IPS-18a (cell line): ENCODE measurements at regions not wholly inside any gene's neighbourhood (a gene's known extent, or its start where the extent isn't known, plus 50 kb on each side); places are given as distances from the start of the nearest gene placed in this dataset.
A peak's percentile ranks its signal among the peaks of the same experiment; 100 is the strongest.

Experiments
- H3K27ac ChIP-seq: one replicate; pipeline ENCODE4 v1.5.1; 2013; ENCODE audit warnings: low read length
- H3K27me3 ChIP-seq: one replicate; pipeline ENCODE4 v1.6.1; 2013; ENCODE audit warnings: mild to moderate bottlenecking, low read length; ENCODE audit not compliant: control insufficient read depth, insufficient read depth
- H3K36me3 ChIP-seq: one replicate; pipeline ENCODE4 v1.6.1; 2013; ENCODE audit warnings: low read depth, low read length; ENCODE audit not compliant: control insufficient read depth
- H3K4me1 ChIP-seq: one replicate; pipeline ENCODE4 v1.6.1; 2013; ENCODE audit warnings: low read depth, low read length; ENCODE audit not compliant: control insufficient read depth
- H3K4me3 ChIP-seq: one replicate; pipeline ENCODE4 v1.5.1; 2013; ENCODE audit warnings: low read length
- H3K9ac ChIP-seq: one replicate; pipeline ENCODE4 v1.6.1; 2013; ENCODE audit warnings: mild to moderate bottlenecking, low read length, moderate library complexity
- H3K9me3 ChIP-seq: one replicate; pipeline ENCODE4 v1.6.1; 2013; ENCODE audit warnings: low read depth, low read length; ENCODE audit not compliant: control insufficient read depth

DNA sequence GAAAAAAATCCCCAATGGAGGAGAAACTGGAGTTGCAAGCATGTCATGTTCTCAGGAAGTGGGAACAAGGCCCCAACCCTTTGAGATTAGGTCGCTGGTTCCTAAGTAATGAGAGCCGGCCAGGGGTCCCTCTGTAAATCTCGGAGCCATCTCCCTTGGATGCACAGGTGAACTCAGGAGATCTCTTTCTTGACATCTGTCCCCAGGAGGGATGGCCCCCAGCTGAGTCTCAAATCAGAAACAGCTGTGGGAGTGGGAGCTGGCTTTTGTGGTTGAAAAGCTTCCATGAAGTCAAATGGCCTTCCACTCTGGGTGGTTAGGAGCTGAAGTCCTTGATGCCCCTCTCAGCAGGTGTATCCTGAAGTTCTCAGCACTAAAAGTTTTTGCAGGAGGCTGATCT lies 257.1 kb downstream of the BMP7 start:
- peaks cover 11% of the 10 kb centered on the region for H3K4me1 ChIP-seq
- H3K27me3 ChIP-seq: peaks cover 18% of the 10 kb centered on the region
- H3K36me3 ChIP-seq: no peaks in the 10 kb centered on the region
- no peak overlapping the region for H3K9ac ChIP-seq
- no peak overlapping the region for H3K4me3 ChIP-seq
- H3K27ac ChIP-seq: no peak overlapping the region
- H3K9me3 ChIP-seq: no peaks in the 10 kb centered on the region

- no peak overlapping the region for H3K27ac ChIP-seq
- H3K9ac ChIP-seq: no peak overlapping the region
- H3K4me3 ChIP-seq: no peak overlapping the region
- peaks cover 11% of the 10 kb centered on the region for H3K4me1 ChIP-seq
- H3K27me3 ChIP-seq: peaks cover 22% of the 10 kb centered on the region
- no peaks in the 10 kb centered on the region for H3K36me3 ChIP-seq
- H3K9me3 ChIP-seq: no peaks in the 10 kb centered on the region
Observed at GRCh38 chr20:57009775-57010174, 256.7 kb downstream of the BMP7 start.

DNA sequence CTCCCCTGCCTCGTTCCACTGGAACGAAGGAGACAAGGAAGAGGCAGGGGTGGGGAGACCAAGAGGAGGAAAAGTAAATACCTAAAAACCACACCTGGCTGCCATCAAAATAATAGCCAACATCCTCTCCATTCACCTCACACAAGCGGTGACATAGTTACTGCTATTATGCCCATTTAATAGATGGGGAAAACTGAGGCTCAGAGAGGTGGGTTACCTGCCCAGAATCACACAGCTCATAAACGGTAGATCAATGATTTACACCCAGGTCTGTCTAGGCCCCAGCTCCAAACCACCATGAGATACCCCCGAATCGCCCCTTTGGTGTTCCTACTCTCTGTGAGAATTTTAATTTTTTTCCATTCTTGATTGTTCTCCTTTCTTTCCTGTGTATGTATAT lies 253.8 kb downstream of the BMP7 start:
- Histone ChIP-seq H3K27me3 (peaks cover 25% of the 10 kb centered on the region), H3K27ac (no peak overlapping the region), H3K4me1 (peaks cover 8% of the 10 kb centered on the region)

DNA sequence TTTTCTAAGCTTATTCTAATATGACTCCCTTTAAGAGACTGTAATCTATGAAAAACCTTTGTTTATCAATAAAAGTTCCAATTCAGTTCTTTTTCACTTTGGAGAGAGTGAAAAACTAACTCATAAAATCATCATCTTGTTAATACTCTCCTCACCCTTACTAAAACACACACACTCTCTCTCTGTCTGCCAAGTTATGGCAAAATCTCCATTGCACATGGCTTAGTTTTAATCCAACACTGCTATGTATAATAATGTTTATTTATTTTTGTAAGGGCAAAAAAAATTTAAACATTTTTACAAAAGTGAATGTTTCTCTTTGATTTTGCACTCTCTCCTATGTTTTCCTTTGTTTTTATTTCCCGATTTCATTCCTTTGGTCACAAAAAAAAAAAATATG lies 253.2 kb downstream of the BMP7 start:
- Histone ChIP-seq H3K27ac (no peak overlapping the region), H3K36me3 (no peaks in the 10 kb centered on the region), H3K4me3 (no peak overlapping the region), H3K9me3 (no peaks in the 10 kb centered on the region), H3K27me3 (peaks cover 25% of the 10 kb centered on the region), H3K4me1 (peaks cover 13% of the 10 kb centered on the region), H3K9ac (no peak overlapping the region)

More for the DNA sequence above, 253.8 kb downstream of the BMP7 start:
- Histone ChIP-seq H3K9me3 (no peaks in the 10 kb centered on the region), H3K36me3 (no peaks in the 10 kb centered on the region), H3K4me3 (no peak overlapping the region), H3K9ac (no peak overlapping the region)

GRCh38 chr20:57013741-57014140 lies 252.7 kb downstream of the BMP7 start:
- Histone ChIP-seq H3K27me3 (peaks cover 25% of the 10 kb centered on the region), H3K27ac (no peak overlapping the region), H3K4me3 (peak overlapping the region; percentile 25), H3K9ac (peak overlapping the region; percentile 6), H3K36me3 (no peaks in the 10 kb centered on the region), H3K9me3 (no peaks in the 10 kb centered on the region), H3K4me1 (peaks cover 14% of the 10 kb centered on the region)

- Histone ChIP-seq H3K4me3 (no peak overlapping the region), H3K36me3 (no peaks in the 10 kb centered on the region), H3K9me3 (no peaks in the 10 kb centered on the region), H3K4me1 (peaks cover 14% of the 10 kb centered on the region), H3K27ac (no peak overlapping the region), H3K9ac (no peak overlapping the region), H3K27me3 (no peaks in the 10 kb centered on the region)
Observed at GRCh38 chr20:57020364-57020763, 246.1 kb downstream of the BMP7 start.

GRCh38 chr20:57022306-57022705 lies 244.1 kb downstream of the BMP7 start:
- Histone ChIP-seq H3K27me3 (no peaks in the 10 kb centered on the region), H3K4me3 (no peak overlapping the region)

DNA sequence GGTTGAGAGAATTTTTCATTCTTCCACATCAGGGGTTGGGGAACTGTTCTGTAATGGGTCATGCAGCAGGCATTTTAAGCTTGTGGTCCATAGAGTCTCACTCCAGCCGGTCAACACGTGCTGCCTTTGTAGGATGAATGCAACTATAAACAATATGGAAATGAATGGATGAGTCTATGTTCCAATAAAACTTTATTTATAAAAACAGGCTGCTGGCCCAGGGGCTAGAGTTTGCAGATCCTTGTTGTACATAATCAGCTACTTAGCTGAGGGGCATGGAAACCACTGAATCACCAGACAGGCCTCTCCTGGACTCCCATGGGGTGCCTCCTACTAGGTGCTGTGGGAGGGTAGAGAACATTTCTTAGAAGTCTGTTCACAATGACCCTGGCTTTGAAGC lies 243.4 kb downstream of the BMP7 start:
- Histone ChIP-seq H3K9ac (no peak overlapping the region), H3K27ac (no peak overlapping the region), H3K4me1 (peaks cover 10% of the 10 kb centered on the region), H3K9me3 (no peaks in the 10 kb centered on the region), H3K27me3 (no peaks in the 10 kb centered on the region), H3K4me3 (no peak overlapping the region), H3K36me3 (no peaks in the 10 kb centered on the region)

More at GRCh38 chr20:57022306-57022705, 244.1 kb downstream of the BMP7 start:
- H3K27ac ChIP-seq: no peak overlapping the region
- peaks cover 14% of the 10 kb centered on the region for H3K4me1 ChIP-seq
- no peaks in the 10 kb centered on the region for H3K9me3 ChIP-seq
- no peaks in the 10 kb centered on the region for H3K36me3 ChIP-seq
- H3K9ac ChIP-seq: no peak overlapping the region

GRCh38 chr20:57023997-57024396 lies 242.4 kb downstream of the BMP7 start:
- Histone ChIP-seq H3K27ac (no peak overlapping the region), H3K27me3 (no peaks in the 10 kb centered on the region), H3K36me3 (no peaks in the 10 kb centered on the region), H3K9me3 (no peaks in the 10 kb centered on the region), H3K4me1 (peaks cover 5% of the 10 kb centered on the region), H3K9ac (no peak overlapping the region), H3K4me3 (no peak overlapping the region)

DNA sequence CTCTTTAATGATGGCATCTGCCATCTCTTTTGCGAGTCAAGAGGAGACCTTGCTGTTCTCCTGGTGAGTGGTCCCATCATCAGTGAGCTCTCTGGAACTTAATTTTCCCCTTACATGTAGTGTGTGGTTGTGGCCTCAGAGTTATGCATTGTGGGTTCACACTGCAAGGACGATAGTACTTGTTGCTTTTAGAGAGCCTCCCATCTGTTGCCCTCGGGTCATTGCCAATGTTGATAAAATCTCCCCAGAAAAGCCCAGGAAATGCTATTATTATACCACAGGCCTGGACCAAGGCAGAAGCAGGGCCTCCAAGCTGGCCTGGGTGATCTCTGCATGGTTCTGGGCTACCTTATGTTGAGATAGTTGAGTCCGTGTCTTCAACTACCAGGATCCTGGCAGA lies 241.6 kb downstream of the BMP7 start:
- peaks cover 7% of the 10 kb centered on the region for H3K4me1 ChIP-seq
- no peak overlapping the region for H3K4me3 ChIP-seq
- no peak overlapping the region for H3K9ac ChIP-seq
- H3K36me3 ChIP-seq: no peaks in the 10 kb centered on the region
- no peak overlapping the region for H3K27ac ChIP-seq
- H3K9me3 ChIP-seq: no peaks in the 10 kb centered on the region
- H3K27me3 ChIP-seq: no peaks in the 10 kb centered on the region

- H3K27ac ChIP-seq: no peak overlapping the region
- no peaks in the 10 kb centered on the region for H3K9me3 ChIP-seq
- peaks cover 11% of the 10 kb centered on the region for H3K4me1 ChIP-seq
- no peak overlapping the region for H3K9ac ChIP-seq
- H3K27me3 ChIP-seq: no peaks in the 10 kb centered on the region
- H3K4me3 ChIP-seq: no peak overlapping the region
- H3K36me3 ChIP-seq: no peaks in the 10 kb centered on the region
Observed at GRCh38 chr20:57025261-57025660, 241.2 kb downstream of the BMP7 start.

GRCh38 chr20:57025666-57026224 lies 240.7 kb downstream of the BMP7 start:
- no peak overlapping the region for H3K9ac ChIP-seq
- H3K9me3 ChIP-seq: no peaks in the 10 kb centered on the region
- H3K27ac ChIP-seq: no peak overlapping the region
- no peaks in the 10 kb centered on the region for H3K36me3 ChIP-seq
- no peak overlapping the region for H3K4me3 ChIP-seq
- peaks cover 13% of the 10 kb centered on the region for H3K4me1 ChIP-seq
- no peaks in the 10 kb centered on the region for H3K27me3 ChIP-seq
